ENCODE measurements at regions not wholly inside any gene's neighbourhood (a gene's known extent, or its start where the extent isn't known, plus 50 kb on each side); places are given as distances from the start of the nearest gene placed in this dataset.

DNA sequence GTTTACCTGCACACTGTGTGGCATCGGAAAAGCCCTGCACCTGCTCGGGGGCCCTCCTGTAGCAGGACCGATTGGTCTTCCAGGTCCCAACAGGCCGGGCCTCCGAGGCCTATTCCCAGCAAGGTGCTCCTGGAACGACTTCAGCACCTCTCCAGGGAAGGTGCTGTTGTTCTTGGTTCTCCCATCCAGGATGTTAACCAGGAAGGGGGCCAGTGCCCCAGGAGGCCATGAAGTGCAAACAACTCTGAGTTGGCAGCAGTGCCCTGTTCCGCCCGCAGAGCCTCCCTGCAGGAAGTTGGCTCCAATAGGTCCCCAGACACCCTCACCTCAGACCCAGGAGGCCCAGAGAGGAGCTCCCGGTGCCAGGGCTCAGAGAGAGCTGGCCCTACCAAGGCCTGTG, 64.0 kb upstream of the DUSP5 start:
- TF ChIP-seq CTCF (IDR thresholded peaks at IDR 0.05) (no peak), POLR2A (IDR thresholded peaks at IDR 0.05) (no peak)
